Stimulated activated CD8-positive, alpha-beta memory T cell treated with anti-CD3 and anti-CD28 coated beads, Interleukin-4, amount 100 ng/mL, for 4 hours (primary cell): ENCODE measurements at regions not wholly inside any gene's neighbourhood (a gene's known extent, or its start where the extent isn't known, plus 50 kb on each side); places are given as distances from the start of the nearest gene placed in this dataset.

Experiments used
- DNase-seq, 2 donors: peaks; one replicate each; pipeline ENCODE4 v3.0.0-alpha.2; 2020; ENCODE audit warnings: low read depth in 2 of 2, low spot score in 1 of 2

- DNase-seq = no peak
These were observed 267.2 kb downstream of the AUH start for GRCh38 chr9:91094324-91095088.

GRCh38 chr9:91098203-91098850, 263.4 kb downstream of the AUH start:
- DNase-seq = no peak

- no peak for DNase-seq
These were observed 262.3 kb downstream of the AUH start for GRCh38 chr9:91099436-91099835.

GRCh38 chr9:91100878-91101450, 260.8 kb downstream of the AUH start:
- DNase-seq = no peak

- peak; percentile 25 to 60 for DNase-seq
These were observed 260.0 kb downstream of the AUH start for GRCh38 chr9:91101611-91102168.

GRCh38 chr9:91102269-91102668, 259.4 kb downstream of the AUH start:
- no peak for DNase-seq

GRCh38 chr9:91103931-91104330, 257.8 kb downstream of the AUH start:
- no peak for DNase-seq

GRCh38 chr9:91106415-91107081, 255.2 kb downstream of the AUH start:
- no peak for DNase-seq

GRCh38 chr9:91111226-91111625, 250.5 kb downstream of the AUH start:
- DNase-seq = no peak

- no peak for DNase-seq
These were observed 249.8 kb downstream of the AUH start for GRCh38 chr9:91111876-91112275.

- no peak for DNase-seq
These were observed 248.7 kb downstream of the AUH start for GRCh38 chr9:91113016-91113415.

GRCh38 chr9:91114450-91114849, 247.3 kb downstream of the AUH start:
- no peak for DNase-seq

- DNase-seq = no peak
These were observed 245.5 kb downstream of the AUH start for GRCh38 chr9:91116211-91116610.

- DNase-seq = no peak
These were observed 245.0 kb downstream of the AUH start for GRCh38 chr9:91116711-91117110.

GRCh38 chr9:91117474-91117891, 244.2 kb downstream of the AUH start:
- no peak for DNase-seq

GRCh38 chr9:91117959-91118703, 243.6 kb downstream of the AUH start:
- DNase-seq = no peak

GRCh38 chr9:91118704-91119025, 243.1 kb downstream of the AUH start:
- DNase-seq = no peak

- DNase-seq = no peak
These were observed 242.6 kb downstream of the AUH start for GRCh38 chr9:91119142-91119541.

- no peak for DNase-seq
These were observed 242.0 kb downstream of the AUH start for GRCh38 chr9:91119679-91120078.

- DNase-seq = no peak
These were observed 241.5 kb downstream of the AUH start for GRCh38 chr9:91120200-91120599.

- DNase-seq = no peak
These were observed 239.0 kb downstream of the AUH start for GRCh38 chr9:91122755-91123154.
